ENCODE measurements at regions not wholly inside any gene's neighbourhood (a gene's known extent, or its start where the extent isn't known, plus 50 kb on each side); places are given as distances from the start of the nearest gene placed in this dataset.
"Not testable (repeated sequence)": the region's sequence is repeated elsewhere in the genome, so short reads cannot be mapped to it uniquely, and the experiment has no call there.

DNA sequence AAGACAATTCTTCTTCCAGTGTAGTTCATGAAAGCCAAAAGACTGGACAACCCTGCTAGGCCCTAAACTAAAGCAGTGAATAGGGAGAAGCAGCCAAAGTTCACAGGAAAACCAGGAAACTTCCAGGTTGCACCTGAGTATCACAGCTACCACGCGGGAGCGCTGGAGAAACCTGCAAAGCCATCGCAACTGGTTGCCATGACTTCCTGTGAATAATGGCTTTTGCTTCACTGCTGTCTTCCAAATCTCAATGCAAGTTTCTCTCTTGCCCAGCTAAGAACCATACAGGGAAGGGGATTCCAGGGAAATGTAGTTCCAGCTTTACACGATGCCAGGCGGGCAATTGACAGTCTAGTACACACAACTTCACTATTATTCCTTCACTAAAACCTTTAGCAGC, 114.1 kb downstream of the GXYLT1 start:
- no peaks in the 10 kb centered on the region for H3K4me1 ChIP-seq (ENCODE audit: control insufficient read depth in 2 of 2, insufficient read depth in 2 of 2, low read length in 2 of 2)
- H3K27ac ChIP-seq (ENCODE audit: low read depth in 1 of 2, low read length in 1 of 2): no peak overlapping the region
- no peak for DNase-seq (ENCODE audit: low read depth in 6 of 9, low spot score in 9 of 9)
- H3K4me3 ChIP-seq (ENCODE audit: low read length in 2 of 2): no peak overlapping the region
- no peaks in the 10 kb centered on the region for H3K36me3 ChIP-seq (ENCODE audit: control insufficient read depth in 2 of 2, insufficient read depth in 2 of 2, low read length in 1 of 2)
- no peaks in the 10 kb centered on the region for H3K9me3 ChIP-seq (ENCODE audit: control insufficient read depth in 2 of 2, insufficient read depth in 1 of 2, low read length in 1 of 2)
- no peaks in the 10 kb centered on the region for H3K27me3 ChIP-seq (ENCODE audit: control insufficient read depth in 2 of 2, insufficient read depth in 1 of 2, low read length in 1 of 2)
- 96% methylated on average over 6 of the region's 6 CpGs for WGBS

GRCh38 chr12:42027546-42027945, 117.1 kb downstream of the GXYLT1 start:
- Histone ChIP-seq H3K4me3 (ENCODE audit: low read length in 2 of 2) (no peak overlapping the region), H3K4me1 (ENCODE audit: control insufficient read depth in 2 of 2, insufficient read depth in 2 of 2, low read length in 2 of 2) (peaks cover 0 to 3% of the 10 kb centered on the region in 2 donors), H3K36me3 (ENCODE audit: control insufficient read depth in 2 of 2, insufficient read depth in 2 of 2, low read length in 1 of 2) (no peaks in the 10 kb centered on the region), H3K9me3 (ENCODE audit: control insufficient read depth in 2 of 2, insufficient read depth in 1 of 2, low read length in 1 of 2) (no peaks in the 10 kb centered on the region), H3K27ac (ENCODE audit: low read depth in 1 of 2, low read length in 1 of 2) (no peak overlapping the region), H3K27me3 (ENCODE audit: control insufficient read depth in 2 of 2, insufficient read depth in 1 of 2, low read length in 1 of 2) (no peaks in the 10 kb centered on the region)
- WGBS: 97% methylated on average over 5 of the region's 5 CpGs
- no peak for DNase-seq (ENCODE audit: low read depth in 6 of 9, low spot score in 9 of 9)

- no peak for DNase-seq (ENCODE audit: low read depth in 6 of 9, low spot score in 9 of 9)
- H3K9me3 ChIP-seq (ENCODE audit: control insufficient read depth in 2 of 2, insufficient read depth in 1 of 2, low read length in 1 of 2): no peaks in the 10 kb centered on the region
- H3K4me3 ChIP-seq (ENCODE audit: low read length in 2 of 2): no peak overlapping the region
- no peak overlapping the region for H3K27ac ChIP-seq (ENCODE audit: low read depth in 1 of 2, low read length in 1 of 2)
- H3K4me1 ChIP-seq (ENCODE audit: control insufficient read depth in 2 of 2, insufficient read depth in 2 of 2, low read length in 2 of 2): peaks cover 0 to 3% of the 10 kb centered on the region in 2 donors
- no peaks in the 10 kb centered on the region for H3K27me3 ChIP-seq (ENCODE audit: control insufficient read depth in 2 of 2, insufficient read depth in 1 of 2, low read length in 1 of 2)
- H3K36me3 ChIP-seq (ENCODE audit: control insufficient read depth in 2 of 2, insufficient read depth in 2 of 2, low read length in 1 of 2): no peaks in the 10 kb centered on the region
- 40% methylated on average over 3 of the region's 3 CpGs for WGBS
Observed at GRCh38 chr12:42024495-42024830, 120.2 kb downstream of the GXYLT1 start.

- DNase-seq (ENCODE audit: low read depth in 6 of 9, low spot score in 9 of 9): peak; percentile 35 to 84 (median 59)
- Histone ChIP-seq H3K4me3 (ENCODE audit: low read length in 2 of 2) (peak overlapping the region in 1 of 2 donors; percentile 12), H3K36me3 (ENCODE audit: control insufficient read depth in 2 of 2, insufficient read depth in 2 of 2, low read length in 1 of 2) (no peaks in the 10 kb centered on the region), H3K9me3 (ENCODE audit: control insufficient read depth in 2 of 2, insufficient read depth in 1 of 2, low read length in 1 of 2) (no peaks in the 10 kb centered on the region), H3K4me1 (ENCODE audit: control insufficient read depth in 2 of 2, insufficient read depth in 2 of 2, low read length in 2 of 2) (peaks cover 0 to 3% of the 10 kb centered on the region in 2 donors), H3K27ac (ENCODE audit: low read depth in 1 of 2, low read length in 1 of 2) (no peak overlapping the region), H3K27me3 (ENCODE audit: control insufficient read depth in 2 of 2, insufficient read depth in 1 of 2, low read length in 1 of 2) (no peaks in the 10 kb centered on the region)
- 23% methylated on average over 25 of the region's 25 CpGs for WGBS
Observed at GRCh38 chr12:42023733-42024494, 120.8 kb downstream of the GXYLT1 start.

GRCh38 chr12:42021937-42022336, 122.7 kb downstream of the GXYLT1 start:
- H3K4me1 ChIP-seq (ENCODE audit: control insufficient read depth in 2 of 2, insufficient read depth in 2 of 2, low read length in 2 of 2); H3K36me3 ChIP-seq (ENCODE audit: control insufficient read depth in 2 of 2, insufficient read depth in 2 of 2, low read length in 1 of 2); DNase-seq (ENCODE audit: low read depth in 6 of 9, low spot score in 9 of 9); H3K4me3 ChIP-seq (ENCODE audit: low read length in 2 of 2); H3K27me3 ChIP-seq (ENCODE audit: control insufficient read depth in 2 of 2, insufficient read depth in 1 of 2, low read length in 1 of 2); H3K27ac ChIP-seq (ENCODE audit: low read depth in 1 of 2, low read length in 1 of 2); H3K9me3 ChIP-seq (ENCODE audit: control insufficient read depth in 2 of 2, insufficient read depth in 1 of 2, low read length in 1 of 2): not testable (repeated sequence)
- 97% methylated on average over 9 of the region's 9 CpGs for WGBS

DNA sequence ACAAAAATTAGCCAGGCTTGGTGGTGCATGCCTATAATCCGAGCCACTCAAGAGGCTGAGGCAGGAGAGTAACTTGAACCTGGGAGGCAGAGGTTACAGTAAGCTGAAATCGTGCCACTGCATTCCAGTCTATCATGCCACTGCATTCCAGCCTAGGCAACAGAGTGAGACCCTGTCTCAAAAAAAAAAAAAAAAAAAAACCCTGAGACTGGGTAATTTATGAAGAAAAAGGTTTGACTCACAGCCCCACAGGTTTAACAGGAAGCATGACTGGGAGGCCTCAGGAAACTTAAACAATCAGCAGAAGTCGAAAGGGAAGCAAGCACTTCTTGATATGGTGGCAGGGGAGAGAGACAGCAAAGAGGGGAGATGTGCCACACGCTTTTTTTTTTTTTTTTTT, 123.2 kb downstream of the GXYLT1 start:
- H3K36me3 ChIP-seq (ENCODE audit: control insufficient read depth in 2 of 2, insufficient read depth in 2 of 2, low read length in 1 of 2): no peaks in the 10 kb centered on the region
- H3K27ac ChIP-seq (ENCODE audit: low read depth in 1 of 2, low read length in 1 of 2): no peak overlapping the region
- no peaks in the 10 kb centered on the region for H3K9me3 ChIP-seq (ENCODE audit: control insufficient read depth in 2 of 2, insufficient read depth in 1 of 2, low read length in 1 of 2)
- 36% methylated on average over 4 of the region's 4 CpGs for WGBS
- H3K4me1 ChIP-seq (ENCODE audit: control insufficient read depth in 2 of 2, insufficient read depth in 2 of 2, low read length in 2 of 2): peaks cover 0 to 3% of the 10 kb centered on the region in 2 donors
- H3K4me3 ChIP-seq (ENCODE audit: low read length in 2 of 2): no peak overlapping the region
- DNase-seq (ENCODE audit: low read depth in 6 of 9, low spot score in 9 of 9): no peak
- no peaks in the 10 kb centered on the region for H3K27me3 ChIP-seq (ENCODE audit: control insufficient read depth in 2 of 2, insufficient read depth in 1 of 2, low read length in 1 of 2)

DNA sequence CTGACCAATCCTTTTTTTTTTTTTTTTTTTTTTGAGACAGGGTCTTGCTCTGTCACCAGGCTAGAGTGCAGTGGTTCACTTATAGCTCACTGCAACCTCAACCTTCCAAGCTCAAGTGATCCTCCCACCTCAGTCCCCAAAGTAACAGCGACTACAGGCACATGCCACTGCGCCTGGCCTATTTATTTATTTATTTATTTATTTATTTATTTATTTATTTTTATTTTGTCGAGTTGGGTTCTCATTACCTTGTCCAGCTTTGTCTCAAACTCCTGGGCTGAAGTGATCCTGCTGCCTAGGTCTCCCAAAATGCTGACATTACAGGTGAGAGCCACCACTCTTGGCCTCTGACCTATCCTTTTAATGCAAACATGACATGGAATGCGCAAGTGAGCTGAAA, 124.4 kb downstream of the GXYLT1 start:
- WGBS: 97% methylated on average over 4 of the region's 4 CpGs
- Histone ChIP-seq H3K27ac (ENCODE audit: low read depth in 1 of 2, low read length in 1 of 2) (no peak overlapping the region), H3K4me1 (ENCODE audit: control insufficient read depth in 2 of 2, insufficient read depth in 2 of 2, low read length in 2 of 2) (peaks cover 0 to 3% of the 10 kb centered on the region in 2 donors), H3K4me3 (ENCODE audit: low read length in 2 of 2) (no peak overlapping the region), H3K9me3 (ENCODE audit: control insufficient read depth in 2 of 2, insufficient read depth in 1 of 2, low read length in 1 of 2) (no peaks in the 10 kb centered on the region), H3K36me3 (ENCODE audit: control insufficient read depth in 2 of 2, insufficient read depth in 2 of 2, low read length in 1 of 2) (no peaks in the 10 kb centered on the region), H3K27me3 (ENCODE audit: control insufficient read depth in 2 of 2, insufficient read depth in 1 of 2, low read length in 1 of 2) (no peaks in the 10 kb centered on the region)
- DNase-seq (ENCODE audit: low read depth in 6 of 9, low spot score in 9 of 9): no peak

DNA sequence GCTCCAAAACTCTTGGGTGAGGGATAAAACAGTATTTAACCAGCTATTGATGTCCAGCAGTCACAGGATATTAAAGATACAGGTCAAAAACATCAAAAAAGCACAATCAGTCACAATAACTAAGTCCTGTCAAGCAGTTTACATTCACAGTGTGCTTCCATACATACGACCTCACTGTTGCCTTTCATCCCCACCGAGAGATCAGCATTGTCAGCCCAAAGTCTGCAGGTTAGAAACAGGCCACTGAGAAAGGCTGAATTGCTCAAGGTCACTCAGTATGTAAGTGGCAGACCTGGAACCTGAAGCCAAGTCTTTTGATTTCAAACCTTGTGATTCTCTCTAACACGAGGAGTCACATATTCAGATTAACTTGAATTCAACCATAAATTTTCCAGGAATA, 124.9 kb downstream of the GXYLT1 start:
- WGBS: 87% methylated on average over 3 of the region's 3 CpGs
- Histone ChIP-seq H3K4me3 (ENCODE audit: low read length in 2 of 2) (no peak overlapping the region), H3K27ac (ENCODE audit: low read depth in 1 of 2, low read length in 1 of 2) (no peak overlapping the region), H3K4me1 (ENCODE audit: control insufficient read depth in 2 of 2, insufficient read depth in 2 of 2, low read length in 2 of 2) (peaks cover 0 to 3% of the 10 kb centered on the region in 2 donors), H3K9me3 (ENCODE audit: control insufficient read depth in 2 of 2, insufficient read depth in 1 of 2, low read length in 1 of 2) (no peaks in the 10 kb centered on the region), H3K27me3 (ENCODE audit: control insufficient read depth in 2 of 2, insufficient read depth in 1 of 2, low read length in 1 of 2) (no peaks in the 10 kb centered on the region), H3K36me3 (ENCODE audit: control insufficient read depth in 2 of 2, insufficient read depth in 2 of 2, low read length in 1 of 2) (no peaks in the 10 kb centered on the region)
- no peak for DNase-seq (ENCODE audit: low read depth in 6 of 9, low spot score in 9 of 9)

GRCh38 chr12:42017051-42017450, 127.6 kb downstream of the GXYLT1 start:
- H3K36me3 ChIP-seq (ENCODE audit: control insufficient read depth in 2 of 2, insufficient read depth in 2 of 2, low read length in 1 of 2): no peaks in the 10 kb centered on the region
- no peaks in the 10 kb centered on the region for H3K27me3 ChIP-seq (ENCODE audit: control insufficient read depth in 2 of 2, insufficient read depth in 1 of 2, low read length in 1 of 2)
- H3K4me1 ChIP-seq (ENCODE audit: control insufficient read depth in 2 of 2, insufficient read depth in 2 of 2, low read length in 2 of 2): no peaks in the 10 kb centered on the region
- no peaks in the 10 kb centered on the region for H3K9me3 ChIP-seq (ENCODE audit: control insufficient read depth in 2 of 2, insufficient read depth in 1 of 2, low read length in 1 of 2)
- no peak overlapping the region for H3K4me3 ChIP-seq (ENCODE audit: low read length in 2 of 2)
- WGBS: 57% methylated on average over 6 of the region's 6 CpGs
- H3K27ac ChIP-seq (ENCODE audit: low read depth in 1 of 2, low read length in 1 of 2): no peak overlapping the region
- no peak for DNase-seq (ENCODE audit: low read depth in 6 of 9, low spot score in 9 of 9)

All from thymus (tissue), 11 donors.